Neural progenitor cell (in vitro differentiated cells): ENCODE measurements at regions not wholly inside any gene's neighbourhood (a gene's known extent, or its start where the extent isn't known, plus 50 kb on each side); places are given as distances from the start of the nearest gene placed in this dataset.

Experiments
- EZH2 ChIP-seq: fragments of 200-600 bp; sonication (generic); IDR thresholded peaks from 2 replicates; pipeline ENCODE4 v1.6.1; 2017; ENCODE audit warnings: antibody characterized with exemption, mild to moderate bottlenecking, moderate library complexity
- TF ChIP-seq, protein P1 (sequence below): fragments of 200-600 bp; sonication (generic); IDR thresholded peaks from 2 replicates; pipeline ENCODE4 v1.5.1; 2017; ENCODE audit warnings: antibody characterized with exemption, mild to moderate bottlenecking

DNA sequence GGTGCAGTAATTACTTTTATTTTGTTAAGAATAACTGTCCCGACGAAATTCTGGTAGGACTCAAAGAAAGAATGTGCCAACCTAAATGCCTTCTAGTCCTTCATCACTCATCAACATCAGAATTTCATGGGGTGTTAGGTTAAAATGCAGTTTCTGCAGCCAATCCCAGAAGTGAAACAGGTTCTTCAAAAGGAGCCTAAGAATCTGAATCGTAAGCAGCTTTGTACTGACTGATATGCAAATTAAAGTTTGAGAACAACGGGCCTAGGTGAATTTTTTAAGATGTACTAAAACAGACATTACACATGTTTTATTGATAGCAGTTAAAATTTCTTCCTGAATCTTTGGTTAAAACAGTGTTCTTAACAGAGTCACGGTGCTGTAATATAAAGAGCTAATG is 140.3 kb upstream of the ZC3H15 start:
- TF ChIP-seq, protein P1, sequence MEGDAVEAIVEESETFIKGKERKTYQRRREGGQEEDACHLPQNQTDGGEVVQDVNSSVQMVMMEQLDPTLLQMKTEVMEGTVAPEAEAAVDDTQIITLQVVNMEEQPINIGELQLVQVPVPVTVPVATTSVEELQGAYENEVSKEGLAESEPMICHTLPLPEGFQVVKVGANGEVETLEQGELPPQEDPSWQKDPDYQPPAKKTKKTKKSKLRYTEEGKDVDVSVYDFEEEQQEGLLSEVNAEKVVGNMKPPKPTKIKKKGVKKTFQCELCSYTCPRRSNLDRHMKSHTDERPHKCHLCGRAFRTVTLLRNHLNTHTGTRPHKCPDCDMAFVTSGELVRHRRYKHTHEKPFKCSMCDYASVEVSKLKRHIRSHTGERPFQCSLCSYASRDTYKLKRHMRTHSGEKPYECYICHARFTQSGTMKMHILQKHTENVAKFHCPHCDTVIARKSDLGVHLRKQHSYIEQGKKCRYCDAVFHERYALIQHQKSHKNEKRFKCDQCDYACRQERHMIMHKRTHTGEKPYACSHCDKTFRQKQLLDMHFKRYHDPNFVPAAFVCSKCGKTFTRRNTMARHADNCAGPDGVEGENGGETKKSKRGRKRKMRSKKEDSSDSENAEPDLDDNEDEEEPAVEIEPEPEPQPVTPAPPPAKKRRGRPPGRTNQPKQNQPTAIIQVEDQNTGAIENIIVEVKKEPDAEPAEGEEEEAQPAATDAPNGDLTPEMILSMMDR = no peak
- TF ChIP-seq EZH2 = no peak
